ENCODE measurements at regions not wholly inside any gene's neighbourhood (a gene's known extent, or its start where the extent isn't known, plus 50 kb on each side); places are given as distances from the start of the nearest gene placed in this dataset.
"Not testable (repeated sequence)": the region's sequence is repeated elsewhere in the genome, so short reads cannot be mapped to it uniquely, and the experiment has no call there.

GRCh38 chr2:89200247-89200527, 508.7 kb downstream of the RPIA start:
- not testable (repeated sequence) for TF ChIP-seq EZH2phosphoT487 (IDR thresholded peaks at IDR 0.05; ENCODE audit: low read depth, severe bottlenecking, unreplicated experiment); CTCF (IDR thresholded peaks at IDR 0.05; ENCODE audit: poor library complexity); EZH2 (IDR thresholded peaks at IDR 0.05; ENCODE audit: borderline replicate concordance)

All from hepatocyte (in vitro differentiated cells).